ENCODE measurements at regions not wholly inside any gene's neighbourhood (a gene's known extent, or its start where the extent isn't known, plus 50 kb on each side); places are given as distances from the start of the nearest gene placed in this dataset.

DNA sequence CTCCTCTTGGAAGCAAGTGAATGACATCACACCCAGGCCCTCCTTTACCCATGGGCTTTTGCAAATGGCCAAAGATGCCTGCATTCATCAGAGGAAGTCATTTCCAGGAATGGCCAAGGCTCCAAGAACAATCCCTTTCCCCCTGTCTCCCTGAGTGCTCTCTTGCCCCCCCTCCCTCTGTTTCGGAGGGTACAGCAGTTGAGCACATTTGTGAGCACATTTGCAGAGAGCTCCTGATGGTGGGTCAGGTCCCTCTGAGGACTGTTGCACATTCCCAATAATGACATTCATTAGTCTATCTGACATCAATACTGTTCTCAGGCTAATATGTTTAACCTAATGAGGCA is 113.4 kb downstream of the MATN1 start:
- TF ChIP-seq, protein P1, sequence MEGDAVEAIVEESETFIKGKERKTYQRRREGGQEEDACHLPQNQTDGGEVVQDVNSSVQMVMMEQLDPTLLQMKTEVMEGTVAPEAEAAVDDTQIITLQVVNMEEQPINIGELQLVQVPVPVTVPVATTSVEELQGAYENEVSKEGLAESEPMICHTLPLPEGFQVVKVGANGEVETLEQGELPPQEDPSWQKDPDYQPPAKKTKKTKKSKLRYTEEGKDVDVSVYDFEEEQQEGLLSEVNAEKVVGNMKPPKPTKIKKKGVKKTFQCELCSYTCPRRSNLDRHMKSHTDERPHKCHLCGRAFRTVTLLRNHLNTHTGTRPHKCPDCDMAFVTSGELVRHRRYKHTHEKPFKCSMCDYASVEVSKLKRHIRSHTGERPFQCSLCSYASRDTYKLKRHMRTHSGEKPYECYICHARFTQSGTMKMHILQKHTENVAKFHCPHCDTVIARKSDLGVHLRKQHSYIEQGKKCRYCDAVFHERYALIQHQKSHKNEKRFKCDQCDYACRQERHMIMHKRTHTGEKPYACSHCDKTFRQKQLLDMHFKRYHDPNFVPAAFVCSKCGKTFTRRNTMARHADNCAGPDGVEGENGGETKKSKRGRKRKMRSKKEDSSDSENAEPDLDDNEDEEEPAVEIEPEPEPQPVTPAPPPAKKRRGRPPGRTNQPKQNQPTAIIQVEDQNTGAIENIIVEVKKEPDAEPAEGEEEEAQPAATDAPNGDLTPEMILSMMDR (IDR thresholded peaks at IDR 0.05): no peak
- TF ChIP-seq POLR2A (IDR thresholded peaks at IDR 0.05): no peak

Data from thyroid gland (tissue), 4 donors.